HG03045 (cell line): ENCODE measurements at regions not wholly inside any gene's neighbourhood (a gene's known extent, or its start where the extent isn't known, plus 50 kb on each side); places are given as distances from the start of the nearest gene placed in this dataset.
A peak's percentile ranks its signal among the peaks of the same experiment; 100 is the strongest.

ENCODE experiments used
- ATAC-seq: cut with Tn5 transposase; IDR thresholded peaks from one replicate; pipeline ENCODE4 v1.9.1; 2021; ENCODE audit warnings: mild to moderate bottlenecking, moderate library complexity; ENCODE audit not compliant: unreplicated experiment

DNA sequence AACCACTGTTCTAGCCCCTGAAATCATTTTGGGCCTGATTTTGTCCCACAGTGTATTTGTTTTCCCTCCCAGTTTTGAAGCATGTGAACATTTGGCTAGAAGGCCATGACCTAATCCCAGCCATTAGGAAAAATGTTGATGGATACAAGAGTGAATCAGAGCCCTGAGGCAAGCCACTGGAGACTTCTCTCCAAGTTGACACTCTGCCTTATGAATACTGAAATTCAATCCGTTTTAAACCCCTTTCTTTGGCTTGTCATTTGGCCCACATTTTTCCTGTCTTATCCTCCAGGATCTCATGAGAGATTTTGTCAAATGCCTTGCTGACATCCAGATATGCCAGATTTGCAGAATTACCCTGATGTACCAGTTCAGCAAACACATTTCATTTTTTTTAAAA is 158.8 kb downstream of the FAT3 start:
- ATAC-seq: no peak

DNA sequence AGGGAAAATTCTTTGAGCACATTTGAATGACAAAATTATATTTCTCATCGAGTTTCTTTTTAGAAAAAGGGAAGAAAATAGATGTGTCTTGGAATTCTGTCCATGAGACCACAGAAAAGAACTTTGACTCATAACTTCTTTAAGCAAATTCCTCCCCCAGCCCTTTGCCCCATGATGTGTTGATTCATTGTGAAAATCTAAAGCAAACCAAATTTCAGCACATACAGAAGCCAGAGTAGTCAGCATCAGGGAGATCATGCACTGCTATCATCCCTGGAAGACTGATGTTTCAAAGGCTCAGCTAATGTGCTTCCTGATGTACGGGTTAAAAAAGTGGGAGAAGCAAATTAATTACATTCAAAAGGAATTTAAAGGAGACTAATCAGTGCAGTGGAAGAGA is 159.7 kb downstream of the FAT3 start:
- ATAC-seq: no peak

DNA sequence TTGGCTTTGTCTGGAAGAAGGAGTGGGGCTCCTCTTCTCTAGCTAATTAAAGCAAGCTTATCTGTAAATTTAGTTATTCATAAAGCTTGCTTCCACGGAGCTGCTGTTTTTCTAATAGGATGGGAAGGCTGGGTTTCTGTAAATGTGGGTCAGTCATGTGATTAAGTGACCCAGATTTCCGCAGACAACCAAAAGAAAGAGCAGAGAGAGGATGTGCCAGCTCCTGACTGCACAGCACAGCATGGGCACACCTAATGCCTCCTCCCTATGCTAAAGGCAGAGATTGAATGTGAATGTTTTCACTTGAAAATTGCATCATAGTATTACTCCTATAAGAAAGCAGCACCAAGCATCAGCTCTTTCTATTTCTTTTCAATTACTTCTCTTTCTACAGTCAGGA is 160.2 kb downstream of the FAT3 start:
- ATAC-seq: no peak

DNA sequence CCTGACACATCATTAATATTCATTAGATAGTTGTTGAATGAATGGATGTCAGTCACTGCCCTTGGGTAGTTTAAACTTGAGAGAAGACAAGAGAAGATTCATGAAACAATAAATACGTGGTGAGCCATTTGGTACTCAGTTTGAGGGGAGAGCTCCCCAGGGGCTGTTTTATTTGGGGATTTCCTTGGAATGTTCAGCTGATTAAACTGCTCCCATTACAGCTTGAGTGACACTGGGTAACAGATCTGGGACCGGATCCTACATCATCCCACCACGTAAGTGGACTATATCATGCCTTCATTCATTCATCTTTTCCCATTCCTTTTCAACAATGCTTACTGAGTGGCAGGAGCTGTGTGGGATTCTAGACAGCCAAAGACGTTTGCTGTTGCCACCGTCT is 162.0 kb downstream of the FAT3 start:
- ATAC-seq: no peak

DNA sequence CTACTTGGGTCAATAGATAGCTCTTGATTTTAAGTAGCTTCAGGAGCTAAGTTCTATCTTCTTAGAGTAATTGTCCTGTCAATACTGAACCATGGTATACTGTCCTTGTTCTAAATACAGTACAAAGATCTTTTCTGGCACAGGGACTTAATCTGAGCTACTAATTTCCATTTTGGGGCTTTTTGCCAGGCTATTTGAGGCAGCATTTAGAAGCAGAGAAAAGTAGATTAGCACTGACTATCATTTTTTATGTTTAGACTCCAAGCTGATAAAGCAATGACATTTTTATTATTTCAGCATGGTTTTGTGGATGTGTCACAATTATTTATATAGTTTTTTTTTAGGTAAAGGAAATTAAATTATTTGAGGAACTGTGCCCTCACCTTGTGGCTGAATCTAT is 163.2 kb downstream of the FAT3 start:
- ATAC-seq: no peak

DNA sequence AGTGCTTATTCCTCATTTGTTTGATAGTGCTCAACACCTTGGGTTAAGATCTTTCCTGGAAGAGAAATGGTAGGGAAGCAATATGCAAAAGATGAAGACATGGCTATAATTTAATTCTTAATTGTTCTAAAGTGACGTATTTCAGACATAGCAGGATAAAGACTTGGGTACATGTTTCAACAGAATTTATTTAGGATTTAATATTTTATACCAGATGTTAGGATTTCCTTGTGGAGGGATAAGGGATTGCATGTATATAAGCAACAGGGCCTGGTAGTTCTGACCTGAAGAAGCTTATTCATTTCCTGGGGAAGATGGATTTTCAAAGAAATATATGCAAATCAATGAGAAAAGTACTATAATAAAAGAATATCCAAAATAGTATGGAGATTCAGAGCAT is 163.8 kb downstream of the FAT3 start:
- ATAC-seq: no peak

DNA sequence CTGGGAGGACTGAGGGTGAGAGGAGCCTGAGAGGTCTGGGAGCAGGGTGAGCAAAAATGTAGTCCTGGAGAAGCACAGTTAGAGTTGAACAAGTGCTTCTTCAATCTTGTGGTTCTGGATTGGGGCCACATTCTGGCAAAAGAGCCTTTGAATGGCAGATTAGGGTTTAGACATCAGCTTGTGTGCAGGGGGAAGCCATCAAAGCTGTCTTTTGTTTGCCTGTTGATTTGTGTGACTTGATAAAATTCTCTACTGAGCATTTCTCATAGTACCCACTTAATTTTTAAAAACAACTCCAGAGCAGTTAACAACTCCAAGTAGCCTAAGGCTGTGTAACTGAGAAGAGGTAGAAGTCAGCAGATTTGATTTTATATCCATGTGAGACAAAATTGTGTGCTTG is 166.2 kb downstream of the FAT3 start:
- ATAC-seq: no peak

DNA sequence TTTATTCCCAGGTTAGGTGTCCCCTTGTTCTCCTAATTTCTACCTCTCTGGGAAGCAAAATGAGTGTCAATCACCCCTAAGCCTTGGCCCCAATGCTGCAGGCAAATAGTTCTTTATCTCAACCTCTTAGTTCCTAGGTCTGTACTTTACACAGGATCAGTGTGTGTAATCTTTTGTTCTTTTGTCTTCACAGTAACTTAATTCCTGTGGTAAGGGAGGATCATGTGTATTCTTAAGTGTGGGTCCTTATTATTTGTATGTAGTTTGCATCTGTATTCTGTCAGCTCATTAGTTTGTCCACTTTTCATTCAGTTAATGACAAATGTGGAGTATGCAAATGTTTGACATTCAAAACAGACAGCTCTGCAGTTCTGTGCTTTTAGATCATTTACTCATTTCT is 166.7 kb downstream of the FAT3 start:
- ATAC-seq: no peak

DNA sequence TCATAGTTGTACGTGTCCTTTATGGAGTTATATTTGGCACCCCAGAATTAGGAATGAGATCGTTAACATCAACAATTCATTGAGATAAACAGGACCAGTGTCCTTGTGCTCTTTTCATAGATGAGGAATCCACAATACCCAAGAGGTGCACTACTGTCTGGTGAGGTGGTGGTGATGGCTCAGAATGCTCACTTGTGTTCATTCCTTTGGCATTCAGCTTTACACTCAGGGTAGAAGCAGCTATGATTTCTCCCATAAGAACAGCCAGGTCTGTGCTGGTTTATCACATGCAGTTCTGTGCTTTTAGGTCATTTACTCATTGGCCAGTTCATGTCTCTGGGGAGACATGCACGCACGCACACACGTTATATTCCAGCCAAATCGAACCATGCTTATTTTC is 167.2 kb downstream of the FAT3 start:
- no peak for ATAC-seq

DNA sequence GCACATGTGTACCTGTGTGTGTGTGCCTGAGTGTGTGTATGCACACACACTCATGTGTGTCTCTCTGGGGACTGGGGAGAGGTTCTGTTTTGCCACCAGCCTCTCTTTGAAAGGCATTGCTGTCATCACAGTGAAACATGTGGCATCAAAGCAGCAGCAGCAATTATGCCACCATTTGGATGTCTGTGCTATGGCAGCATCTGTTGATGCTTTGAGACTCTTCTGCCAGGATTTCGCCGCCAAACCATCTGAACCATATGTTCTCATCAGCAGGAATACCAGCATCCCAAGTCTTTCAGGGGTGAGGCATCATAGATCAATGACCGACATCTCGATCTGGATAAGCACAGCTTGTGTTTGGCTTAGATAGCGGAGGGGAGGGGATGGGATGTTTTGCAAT is 168.6 kb downstream of the FAT3 start:
- ATAC-seq: no peak

DNA sequence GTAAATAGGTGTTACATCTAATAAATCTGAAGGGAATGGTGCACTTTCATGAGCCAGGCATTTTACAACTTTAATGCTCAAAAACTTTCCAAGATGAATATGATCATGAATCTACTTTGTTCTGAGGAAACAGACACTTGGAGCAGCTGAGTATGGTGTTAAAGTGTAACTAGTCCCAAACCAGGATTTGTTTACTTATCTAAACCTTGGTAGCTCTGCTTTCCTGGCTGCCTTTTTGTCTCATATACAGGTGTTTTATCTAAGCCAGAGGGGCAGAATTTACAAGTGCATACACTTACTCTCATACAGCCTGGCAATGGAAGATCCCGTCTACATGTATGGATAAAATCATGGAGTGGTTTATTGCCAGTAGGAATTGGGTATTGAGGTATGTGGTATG is 171.5 kb downstream of the FAT3 start:
- ATAC-seq: no peak

DNA sequence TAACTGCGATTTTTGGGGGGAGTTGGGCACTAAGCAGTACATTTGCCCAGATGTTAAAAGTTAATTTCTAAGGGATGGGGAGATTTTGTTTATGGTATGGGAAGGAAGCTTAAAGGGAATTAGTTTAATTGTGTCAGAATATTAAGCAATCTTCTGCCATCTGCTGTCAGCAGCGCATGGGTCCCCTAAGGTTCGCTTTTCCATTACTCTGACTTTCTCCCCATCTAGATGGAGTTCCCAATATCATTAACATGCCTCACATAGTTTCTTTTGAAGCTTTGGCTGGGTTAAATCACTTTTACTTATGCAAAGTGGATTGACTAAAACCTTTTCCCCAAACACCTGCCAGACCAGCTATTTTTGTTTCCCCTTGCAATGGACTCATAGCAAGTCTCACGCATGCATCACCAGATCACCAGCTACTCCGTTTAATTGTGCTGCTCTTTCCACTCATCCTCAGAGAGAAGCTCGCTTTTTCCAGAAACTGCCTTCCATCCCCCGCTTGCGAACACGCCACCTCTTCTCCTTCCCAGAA is 172.7 kb downstream of the FAT3 start:
- ATAC-seq: no peak

DNA sequence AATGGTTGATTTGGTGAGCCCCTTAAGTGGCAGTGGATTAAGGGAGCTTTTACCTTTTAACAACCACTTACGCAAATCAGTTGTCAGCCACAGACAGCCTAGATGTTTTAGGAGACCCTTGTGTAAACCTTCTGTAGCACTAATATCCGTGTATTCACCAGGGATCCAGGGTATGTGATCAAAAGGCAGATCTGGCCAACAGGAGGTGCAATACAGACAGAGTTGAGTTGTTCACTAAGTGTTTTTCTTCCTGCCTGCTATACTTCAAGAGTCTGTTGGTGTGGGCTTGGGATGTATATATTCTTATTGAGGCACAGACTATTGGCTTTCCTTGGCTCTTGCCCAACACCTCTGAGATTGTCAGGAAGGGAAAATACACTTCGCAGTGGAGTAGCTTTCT is 175.1 kb downstream of the FAT3 start:
- no peak for ATAC-seq

DNA sequence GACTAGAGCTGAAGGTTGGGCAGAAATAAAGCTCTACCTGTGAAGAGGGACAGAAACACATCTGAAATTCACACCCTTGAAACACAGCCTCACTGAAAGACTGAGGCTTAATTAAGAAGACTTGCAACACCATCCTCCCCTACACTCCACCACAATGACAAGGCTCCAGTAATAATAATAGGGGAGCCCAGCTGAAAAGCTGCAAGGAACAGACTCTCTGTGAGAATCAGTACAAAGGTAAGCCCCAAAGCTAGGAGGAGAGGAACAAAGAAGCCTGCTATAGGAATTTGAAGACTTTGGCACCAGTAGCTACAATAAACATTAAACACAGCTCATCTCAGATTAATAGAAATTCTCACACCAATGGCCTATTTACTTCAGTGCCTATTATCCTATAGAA is 176.9 kb downstream of the FAT3 start:
- ATAC-seq: no peak

DNA sequence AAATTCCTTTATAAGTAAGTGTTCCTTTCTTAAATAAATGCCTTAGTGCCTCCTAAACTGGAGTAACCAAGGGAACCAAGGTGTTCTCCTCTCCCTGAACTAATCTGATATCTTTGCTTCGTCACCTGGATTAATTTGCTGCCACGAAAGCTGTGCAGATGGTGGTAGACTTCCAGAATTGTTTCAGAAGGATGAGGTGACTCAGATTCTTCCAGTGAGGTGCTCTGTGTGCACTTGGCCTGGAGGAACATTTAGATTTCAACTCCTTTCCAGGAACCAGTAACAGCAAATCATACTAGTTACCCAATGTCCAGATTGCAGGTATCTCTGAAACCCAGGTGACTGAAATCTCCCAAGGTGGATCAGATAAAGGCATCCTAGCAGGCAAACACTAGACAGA is 181.9 kb downstream of the FAT3 start:
- no peak for ATAC-seq

DNA sequence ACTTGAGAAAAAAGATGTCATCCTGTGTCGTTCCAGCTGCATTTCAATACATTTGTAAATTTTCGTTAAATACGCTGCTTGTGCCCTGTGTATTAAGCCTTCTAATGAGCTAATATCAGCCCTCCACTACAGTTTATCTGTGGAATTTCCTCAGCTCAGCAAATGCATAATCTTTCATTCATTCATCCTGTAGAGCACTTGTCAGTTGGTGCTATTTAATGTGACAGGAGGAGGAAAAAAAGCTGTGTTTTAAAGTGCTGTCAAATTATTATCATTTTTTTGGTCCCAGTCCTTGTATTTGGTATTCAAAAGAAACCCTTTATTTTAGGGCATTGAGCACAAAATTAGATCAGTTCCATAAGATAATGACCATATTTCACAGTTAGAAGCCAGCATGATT is 184.7 kb downstream of the FAT3 start:
- no peak for ATAC-seq

DNA sequence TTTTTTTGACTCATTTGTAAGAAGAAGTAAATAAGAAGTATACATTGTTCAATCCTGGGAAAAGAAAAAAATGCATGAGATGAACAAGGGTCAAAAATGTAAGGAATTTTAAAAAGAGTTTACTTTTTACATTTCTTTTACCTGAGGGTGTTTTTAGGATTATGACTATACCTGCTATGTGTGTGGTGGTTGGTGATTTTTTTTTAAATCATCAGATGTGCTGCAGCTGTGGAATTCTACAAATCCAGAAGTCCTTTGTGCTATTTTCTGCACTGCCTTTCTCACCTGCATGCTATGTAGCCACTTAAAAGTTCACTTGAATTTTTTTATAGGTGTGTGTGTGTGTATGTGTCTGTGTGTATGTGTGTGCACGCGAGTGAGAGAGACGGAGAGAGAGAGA is 185.3 kb downstream of the FAT3 start:
- ATAC-seq: no peak

DNA sequence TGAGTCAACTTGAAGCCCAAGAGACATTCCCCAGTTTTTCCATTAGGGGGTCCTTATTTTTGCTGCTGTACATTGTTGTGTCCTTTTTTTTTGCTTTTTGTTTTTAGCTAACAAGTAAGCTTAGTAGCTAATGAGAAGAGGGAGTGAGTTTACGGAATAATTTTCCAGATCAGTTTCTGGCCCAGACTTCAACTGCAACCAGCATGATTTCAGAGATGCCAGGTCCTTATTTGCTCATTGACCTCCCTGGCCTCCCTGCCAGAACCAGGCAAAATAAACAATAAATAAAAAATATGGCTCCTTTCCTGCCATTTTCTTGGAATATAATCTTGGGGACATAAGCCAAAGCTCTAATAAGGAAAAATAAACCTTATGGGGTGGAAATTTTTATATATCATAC is 185.9 kb downstream of the FAT3 start:
- ATAC-seq: no peak

DNA sequence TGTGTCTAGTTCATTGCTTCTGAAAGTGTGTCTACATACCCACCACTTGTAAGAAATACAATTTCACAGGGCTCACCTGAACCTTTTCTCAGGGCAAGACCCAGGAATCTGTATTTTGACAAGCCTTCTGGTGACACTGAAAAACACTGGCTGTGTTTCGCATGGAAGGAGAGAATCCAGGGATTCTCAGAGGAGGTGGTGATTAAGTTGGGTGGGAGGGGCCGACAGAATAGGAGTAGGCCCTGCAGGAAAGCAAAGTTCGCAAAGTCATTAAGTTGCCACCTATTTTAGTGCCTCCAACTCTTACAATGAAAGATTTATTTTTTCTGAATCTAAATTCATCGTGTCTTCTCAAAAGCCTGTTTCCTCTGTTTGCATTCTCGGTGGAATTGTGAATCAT is 186.8 kb downstream of the FAT3 start:
- no peak for ATAC-seq

DNA sequence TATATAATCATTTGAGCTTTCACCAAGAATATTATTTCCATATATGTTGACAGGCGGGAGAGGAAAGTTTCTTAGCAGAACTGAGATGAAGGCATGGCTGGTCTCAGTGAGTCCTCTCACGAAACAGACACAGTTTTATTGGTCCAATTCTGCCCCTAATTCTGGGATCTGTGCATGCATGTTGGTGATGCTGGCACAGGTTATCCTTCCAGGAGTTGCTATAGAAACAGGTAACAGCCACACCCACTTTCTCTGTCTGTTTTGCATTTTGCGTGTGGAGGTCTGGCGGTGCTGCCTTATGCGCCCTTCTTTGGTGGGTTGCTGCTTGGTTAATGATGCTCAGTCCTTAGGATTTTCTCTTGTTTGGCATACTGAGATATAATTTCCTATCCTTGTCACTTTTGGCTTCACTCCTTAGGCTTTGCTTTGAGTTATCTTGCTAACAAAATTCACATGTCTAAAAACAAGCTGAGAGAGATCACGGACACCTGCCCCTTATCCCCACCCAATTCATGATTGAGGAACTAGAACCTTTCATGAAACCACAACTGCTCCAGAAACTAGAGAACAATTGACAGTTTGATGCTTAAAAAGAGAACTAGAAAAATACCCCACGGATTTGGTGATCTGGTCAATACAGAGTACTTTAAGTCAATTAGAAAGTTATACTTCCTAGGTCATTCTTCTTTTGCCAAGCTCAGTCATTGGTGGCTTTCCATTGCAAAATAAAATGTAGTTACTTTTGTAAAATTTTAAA is 189.3 kb downstream of the FAT3 start:
- ATAC-seq: peak; percentile 91

DNA sequence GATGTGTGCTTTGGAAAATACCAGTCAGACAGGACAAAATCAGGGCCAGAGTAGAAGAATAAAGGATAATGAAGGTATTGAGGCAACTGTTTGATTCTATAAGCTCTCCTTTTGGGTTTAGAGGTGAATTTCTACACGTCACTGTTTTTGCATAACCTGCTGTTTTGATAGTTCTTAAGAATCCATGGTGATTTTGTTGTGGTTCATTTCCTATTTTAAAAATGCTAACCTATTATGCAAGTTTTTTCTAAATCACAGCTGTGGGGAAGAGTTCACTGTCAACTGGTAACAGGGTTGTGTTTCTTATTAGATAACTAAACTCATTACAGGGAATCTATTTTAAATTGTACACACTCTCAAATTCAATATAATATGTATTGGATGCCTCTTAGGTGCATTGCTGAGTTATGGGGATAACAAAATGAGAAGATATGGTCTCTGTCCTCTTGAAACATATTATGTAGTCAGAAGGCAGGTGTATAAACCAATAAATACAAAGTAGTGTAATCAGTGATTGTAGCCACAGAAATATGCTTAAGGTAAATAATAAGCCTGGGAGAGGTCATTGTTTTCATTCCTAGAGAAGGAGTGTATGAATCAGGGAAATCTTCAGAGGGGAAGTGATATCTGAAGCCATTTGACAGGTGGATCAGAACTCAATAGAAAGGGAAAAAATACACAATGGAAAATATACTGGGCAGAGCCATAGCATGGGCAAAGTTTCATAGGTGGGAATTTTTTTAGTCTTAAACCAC is 192.5 kb downstream of the FAT3 start:
- ATAC-seq: no peak
